ENCODE measurements at regions not wholly inside any gene's neighbourhood (a gene's known extent, or its start where the extent isn't known, plus 50 kb on each side); places are given as distances from the start of the nearest gene placed in this dataset.

- ATAC-seq, result no peak
- intact Hi-C loops (cut with DNase I), result loop anchor here in 2 of 10 donors (10.0 kb wide), 3 partner anchors 51 to 259 kb away; no protein-coding TSS in a partner anchor
- H3K4me1 ChIP-seq, result peaks cover 0 to 32% (median 0%) of the 10 kb centered on the region in 9 donors
- no peak for DNase-seq
- no peak overlapping the region for H3K4me3 ChIP-seq
- peak overlapping the region in 2 of 10 donors; percentile 31 to 75 for H3K27ac ChIP-seq
- H3K36me3 ChIP-seq, result no peaks in the 10 kb centered on the region
- no peaks in the 10 kb centered on the region for H3K9me3 ChIP-seq
- no peaks in the 10 kb centered on the region for H3K27me3 ChIP-seq
- 72 to 75% methylated on average over 4 of the region's 4 CpGs for WGBS, 2 donors
- TF ChIP-seq CTCF (IDR thresholded peaks at IDR 0.05), result no peak
Observed at GRCh38 chr6:53433261-53433950, 84.7 kb upstream of the ELOVL5 start.

DNA sequence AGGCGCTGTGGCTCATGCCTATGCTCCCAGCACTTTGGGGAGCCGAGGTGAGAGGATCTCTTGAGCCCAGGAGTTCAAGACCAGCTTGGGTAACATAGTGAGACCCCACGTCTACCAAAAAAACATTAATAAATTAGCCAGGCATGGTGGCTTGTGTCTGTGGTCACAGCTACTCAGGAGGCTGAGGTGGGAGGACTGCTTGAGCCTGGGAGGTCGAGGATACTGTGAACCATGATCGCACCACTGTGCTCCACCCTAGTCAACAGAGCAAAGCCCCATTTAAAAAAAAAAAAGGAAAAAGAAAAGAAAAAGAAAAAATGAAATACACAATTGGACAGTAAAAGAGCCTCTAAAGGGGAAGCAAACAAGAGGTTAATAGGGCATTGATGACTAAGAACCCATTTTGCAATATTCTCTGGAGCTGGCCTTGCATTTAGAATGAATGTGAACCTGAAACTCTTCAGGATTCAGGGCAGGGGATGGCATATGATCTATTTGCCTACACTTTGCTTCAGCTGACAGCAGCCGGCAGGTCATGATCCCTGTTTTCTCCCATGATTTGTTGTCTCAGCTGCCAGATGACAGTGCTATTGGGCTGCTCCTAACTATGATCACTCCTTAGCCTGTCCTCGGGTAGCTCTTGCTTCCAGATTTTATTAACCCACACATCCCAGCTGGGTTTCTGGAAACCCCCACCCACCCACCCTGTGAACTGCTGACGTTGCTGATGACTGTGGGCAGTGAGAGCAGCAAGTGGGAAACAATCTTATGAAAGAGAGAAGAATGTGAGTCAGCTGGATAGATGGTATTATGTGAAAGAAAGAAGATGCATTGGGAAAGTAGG, 83.8 kb upstream of the ELOVL5 start:
- peak in 1 of 2 donors; percentile 6 for DNase-seq
- H3K27me3 ChIP-seq, result no peaks in the 10 kb centered on the region
- H3K27ac ChIP-seq, result peak overlapping the region in 1 of 10 donors; percentile 75
- no peaks in the 10 kb centered on the region for H3K9me3 ChIP-seq
- H3K4me3 ChIP-seq, result peak overlapping the region in 1 of 10 donors; percentile 2
- H3K36me3 ChIP-seq, result no peaks in the 10 kb centered on the region
- 77 to 78% methylated on average over 8 of the region's 8 CpGs for WGBS, 2 donors
- ATAC-seq, result peak in 6 of 8 donors; percentile 16 to 82 (median 47)
- intact Hi-C loops (cut with DNase I), result loop anchor here in 2 of 10 donors (10.0 kb wide), 3 partner anchors 52 to 258 kb away; no protein-coding TSS in a partner anchor
- peaks cover 0 to 32% (median 0%) of the 10 kb centered on the region in 9 donors for H3K4me1 ChIP-seq
- no peak for TF ChIP-seq CTCF (IDR thresholded peaks at IDR 0.05)

DNA sequence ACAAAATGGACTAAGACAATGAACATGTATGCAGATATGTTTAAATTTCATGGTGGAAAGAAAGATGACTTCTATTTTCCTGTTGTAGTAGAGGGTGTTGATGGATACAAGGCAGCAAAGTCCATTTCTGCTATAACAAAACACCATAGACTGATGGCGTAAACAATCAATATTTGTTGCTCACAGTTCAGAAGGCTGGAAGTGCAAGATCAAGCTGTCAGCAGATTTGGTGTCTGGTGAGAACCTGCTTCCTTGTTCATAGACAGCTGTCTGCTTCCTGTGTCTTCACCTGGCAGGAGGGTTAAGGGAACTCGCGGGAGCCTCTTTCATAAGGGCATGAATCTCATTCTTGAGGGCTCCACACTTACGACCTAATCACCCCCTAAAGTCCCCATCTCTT, 83.0 kb upstream of the ELOVL5 start:
- DNase-seq (no peak), ATAC-seq (no peak)
- intact Hi-C loops (cut with DNase I), result loop anchor here in 2 of 10 donors (10.0 kb wide), 3 partner anchors 53 to 257 kb away; no protein-coding TSS in a partner anchor
- peaks cover 0 to 28% (median 0%) of the 10 kb centered on the region in 9 donors for H3K4me1 ChIP-seq
- no peaks in the 10 kb centered on the region for H3K9me3 ChIP-seq
- H3K27ac ChIP-seq, result peak overlapping the region in 1 of 10 donors; percentile 75
- no peaks in the 10 kb centered on the region for H3K36me3 ChIP-seq
- TF ChIP-seq CTCF (IDR thresholded peaks at IDR 0.05), result no peak
- no peak overlapping the region for H3K4me3 ChIP-seq
- 90 to 91% methylated on average over 4 of the region's 4 CpGs for WGBS, 2 donors
- no peaks in the 10 kb centered on the region for H3K27me3 ChIP-seq

DNA sequence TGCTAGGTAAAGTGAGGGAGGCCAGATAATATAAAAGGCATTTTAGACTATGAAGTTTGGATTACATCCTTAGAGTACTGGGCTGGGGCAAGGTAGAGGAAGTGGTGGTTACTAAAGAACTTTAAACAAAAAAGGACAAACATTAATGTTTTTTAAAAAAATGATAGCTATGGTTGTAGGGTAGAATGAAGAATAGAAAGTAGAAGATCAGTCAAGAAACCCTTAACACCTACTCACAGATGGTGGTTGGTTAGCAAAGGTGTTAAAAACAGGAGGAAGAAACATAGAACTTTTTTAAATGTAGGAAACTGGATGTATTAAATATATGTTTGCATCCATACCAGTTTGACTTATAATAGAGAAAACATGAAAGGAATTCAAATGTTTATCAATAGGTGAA, 80.7 kb upstream of the ELOVL5 start:
- H3K4me1 ChIP-seq, result peaks cover 0 to 34% (median 0%) of the 10 kb centered on the region in 9 donors
- H3K36me3 ChIP-seq, result no peaks in the 10 kb centered on the region
- H3K9me3 ChIP-seq, result no peaks in the 10 kb centered on the region
- no peak for TF ChIP-seq CTCF (IDR thresholded peaks at IDR 0.05)
- no peak overlapping the region for H3K27ac ChIP-seq
- ATAC-seq, result no peak
- no peak overlapping the region for H3K4me3 ChIP-seq
- intact Hi-C loops (cut with DNase I), result loop anchor here in 1 of 10 donors (10.0 kb wide), 1 partner anchor 45 kb away; no protein-coding TSS in a partner anchor
- DNase-seq, result no peak
- H3K27me3 ChIP-seq, result no peaks in the 10 kb centered on the region
